BJ (cell line): ENCODE measurements at regions not wholly inside any gene's neighbourhood (a gene's known extent, or its start where the extent isn't known, plus 50 kb on each side); places are given as distances from the start of the nearest gene placed in this dataset.

Source experiments
- CTCF ChIA-PET: fragments of 350-600 bp; formaldehyde crosslinking; extraction: SDS; loops from one replicate; lab custom pipeline; 2021; ENCODE audit warnings: antibody characterized with exemption, inconsistent platforms; lab: Yijun Ruan, JAX
- POLR2A ChIA-PET: fragments of 300-600 bp; sonication (Branson Sonifier 250); formaldehyde crosslinking; extraction: SDS; loops from one replicate; lab custom pipeline; 2021; ENCODE audit warnings: antibody characterized with exemption; lab: Charles Lee
- DNase-seq: peaks from one replicate; pipeline ENCODE4 v3.0.0-alpha.2; 2011; ENCODE audit warnings: low read depth
- H3K27me3 ChIP-seq: 2 replicates; pipeline ENCODE4 v1.6.0; 2011; ENCODE audit warnings: low read length; ENCODE audit not compliant: control insufficient read depth, insufficient read depth
- H3K36me3 ChIP-seq: 2 replicates; pipeline ENCODE4 v1.5.1; 2011; ENCODE audit warnings: low read length; ENCODE audit not compliant: control insufficient read depth, insufficient read depth
- H3K4me3 ChIP-seq: 2 replicates; pipeline ENCODE4 v1.5.1; 2011; ENCODE audit warnings: low read depth, mild to moderate bottlenecking, control low read depth, low read length
- CTCF ChIP-seq: IDR thresholded peaks from 2 replicates; pipeline ENCODE4 v1.5.1; 2011; ENCODE audit warnings: low read depth, mild to moderate bottlenecking, control low read depth, inconsistent platforms, low read length, moderate library complexity; ENCODE audit not compliant: insufficient read depth

- Histone ChIP-seq H3K27me3 (no peaks in the 10 kb centered on the region), H3K36me3 (no peaks in the 10 kb centered on the region), H3K4me3 (no peak overlapping the region)
- ChIA-PET CTCF (interaction anchor here (1.1 kb wide), 1 partner anchor 169 kb away, joined by 3 read pairs; no protein-coding TSS in a partner anchor), POLR2A (no interaction called here)
- TF ChIP-seq CTCF = no peak
- DNase-seq = no peak
Measured at GRCh38 chr18:61173554-61173953, 159.7 kb upstream of the CDH20 start.

- POLR2A ChIA-PET = no interaction called here
- Histone ChIP-seq H3K4me3 (no peak overlapping the region), H3K36me3 (no peaks in the 10 kb centered on the region), H3K27me3 (no peaks in the 10 kb centered on the region)
- TF ChIP-seq CTCF = no peak
- no peak for DNase-seq
- CTCF ChIA-PET = no interaction called here
Measured at GRCh38 chr18:61183798-61184197, 149.4 kb upstream of the CDH20 start.

DNA sequence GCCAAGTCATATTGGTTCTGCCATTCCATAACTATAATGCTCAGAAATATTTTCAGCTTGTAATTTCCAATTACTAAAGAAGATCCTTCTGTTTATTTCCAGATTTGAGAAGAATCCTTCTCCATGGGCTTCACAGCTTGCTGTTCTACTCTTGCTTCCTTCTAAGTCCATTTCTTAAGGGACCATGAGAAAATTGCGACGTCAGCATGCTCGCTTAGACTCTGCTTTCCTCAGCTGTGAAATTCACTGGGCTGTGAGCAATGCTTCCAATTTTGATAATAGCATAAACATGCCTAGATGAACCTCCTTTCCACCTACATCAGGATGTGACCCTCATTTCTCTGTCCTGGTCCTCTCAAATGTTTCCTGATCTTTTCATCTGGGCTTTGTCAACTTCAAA, 145.3 kb upstream of the CDH20 start:
- TF ChIP-seq CTCF = no peak
- Histone ChIP-seq H3K36me3 (no peaks in the 10 kb centered on the region; the same call in 1 of the 2 replicates), H3K27me3 (no peaks in the 10 kb centered on the region), H3K4me3 (no peak overlapping the region)
- no peak for DNase-seq
- CTCF ChIA-PET = no interaction called here
- POLR2A ChIA-PET = no interaction called here

DNA sequence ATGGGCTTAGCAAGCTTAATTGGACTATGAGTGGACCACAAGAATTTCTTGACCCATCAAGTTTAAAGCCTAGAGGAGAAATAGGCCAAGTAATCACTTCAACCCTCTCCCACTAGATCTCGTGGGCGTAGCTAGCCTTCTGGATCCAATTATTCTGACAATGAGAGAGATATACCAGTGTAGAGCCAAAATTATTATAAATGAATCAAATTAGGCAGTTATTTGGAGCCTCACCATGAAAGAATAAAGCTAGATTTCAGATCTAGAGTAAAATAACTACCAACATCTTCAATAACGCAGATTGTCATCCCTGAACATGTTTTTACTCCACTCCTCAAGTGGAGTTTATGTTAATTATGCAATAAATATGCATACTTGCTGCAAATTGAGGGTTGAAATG, 143.9 kb upstream of the CDH20 start:
- no peak for DNase-seq
- H3K4me3 ChIP-seq = no peak overlapping the region
- TF ChIP-seq CTCF = no peak
- H3K27me3 ChIP-seq = no peaks in the 10 kb centered on the region
- ChIA-PET POLR2A (no interaction called here), CTCF (no interaction called here)
- H3K36me3 ChIP-seq = no peaks in the 10 kb centered on the region; the same call in 1 of the 2 replicates

DNA sequence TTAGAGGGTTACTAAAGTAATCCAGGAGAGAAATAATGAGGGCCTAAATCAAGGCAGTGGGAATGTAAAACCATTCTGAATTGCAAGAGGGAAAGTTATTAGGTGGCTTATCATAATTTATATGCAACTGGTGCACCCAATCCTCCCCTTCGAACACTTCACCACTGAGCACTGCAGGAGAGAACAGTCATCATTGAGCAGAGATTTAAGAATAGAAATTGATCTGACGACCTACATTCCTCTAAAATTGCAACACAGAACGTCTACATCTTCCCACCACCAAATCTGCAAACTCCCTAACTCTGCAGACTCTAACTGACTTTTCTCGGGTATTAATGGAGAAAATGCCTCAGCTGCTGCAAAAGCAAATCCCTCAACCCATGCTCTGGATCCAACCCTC, 138.5 kb upstream of the CDH20 start:
- ChIA-PET POLR2A (no interaction called here), CTCF (no interaction called here)
- TF ChIP-seq CTCF = no peak
- no peak for DNase-seq
- Histone ChIP-seq H3K4me3 (no peak overlapping the region), H3K27me3 (no peaks in the 10 kb centered on the region), H3K36me3 (no peaks in the 10 kb centered on the region; the same call in 1 of the 2 replicates)
